ENCODE measurements at regions not wholly inside any gene's neighbourhood (a gene's known extent, or its start where the extent isn't known, plus 50 kb on each side); places are given as distances from the start of the nearest gene placed in this dataset.

DNA sequence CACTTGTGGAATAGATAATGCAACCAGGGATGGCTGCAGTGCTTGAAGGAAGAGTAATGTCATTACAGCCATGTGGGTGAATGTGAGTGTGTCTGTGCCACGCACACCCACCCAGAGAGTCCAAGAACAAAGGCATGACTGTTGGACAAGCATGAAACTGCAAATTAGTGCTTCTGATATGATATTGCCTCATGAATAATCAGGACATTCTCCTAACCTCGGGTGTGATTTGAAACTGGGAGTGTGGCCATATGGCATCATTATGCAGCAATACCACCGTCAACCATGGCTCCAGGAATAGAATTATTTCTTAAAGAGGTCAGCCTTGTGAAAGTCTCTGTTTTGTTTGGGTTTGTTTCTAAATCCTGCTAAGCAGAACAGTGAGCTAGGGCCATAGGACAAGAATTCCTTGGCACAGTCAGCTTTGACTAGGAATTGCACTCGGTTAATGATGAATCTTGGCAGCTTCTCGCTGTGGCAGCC lies 678.0 kb upstream of the RAB6C start:
- Mint-ChIP-seq H3K9me3 (no peaks in the 10 kb centered on the region), H3K27ac (no peak overlapping the region), H3K4me3 (no peak overlapping the region), H3K4me1 (ENCODE audit: low read depth) (no peaks in the 10 kb centered on the region), H3K36me3 (ENCODE audit: low read depth) (no peaks in the 10 kb centered on the region), H3K27me3 (ENCODE audit: insufficient read depth) (no peaks in the 10 kb centered on the region)
- DNase-seq (ENCODE audit: low spot score): no peak
- intact Hi-C loops (cut with micrococcal nuclease): no loop called here

DNA sequence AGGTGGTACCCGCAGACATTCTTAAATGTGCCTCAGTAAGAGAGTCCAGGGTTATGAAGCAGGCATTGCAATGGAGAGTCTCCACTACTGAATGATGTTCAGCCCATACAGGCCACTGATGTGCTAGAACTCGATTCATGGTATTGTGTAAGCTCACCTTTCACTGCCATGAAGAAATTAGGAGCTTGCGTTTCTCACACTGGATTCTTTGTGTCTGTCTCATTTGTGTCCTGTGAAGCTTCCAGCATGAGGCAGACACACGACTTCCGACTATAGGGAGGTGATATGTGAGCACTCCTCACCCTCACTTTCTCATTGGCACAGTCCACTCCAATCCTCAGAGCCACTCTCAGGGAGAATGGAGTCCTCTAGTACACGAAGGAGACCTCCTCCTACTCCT lies 677.4 kb upstream of the RAB6C start:
- intact Hi-C loops (cut with micrococcal nuclease): no loop called here
- Mint-ChIP-seq H3K27me3 (ENCODE audit: insufficient read depth) (no peaks in the 10 kb centered on the region), H3K4me3 (no peak overlapping the region), H3K9me3 (no peaks in the 10 kb centered on the region), H3K36me3 (ENCODE audit: low read depth) (no peaks in the 10 kb centered on the region), H3K27ac (no peak overlapping the region), H3K4me1 (ENCODE audit: low read depth) (no peaks in the 10 kb centered on the region)
- DNase-seq (ENCODE audit: low spot score): no peak

DNA sequence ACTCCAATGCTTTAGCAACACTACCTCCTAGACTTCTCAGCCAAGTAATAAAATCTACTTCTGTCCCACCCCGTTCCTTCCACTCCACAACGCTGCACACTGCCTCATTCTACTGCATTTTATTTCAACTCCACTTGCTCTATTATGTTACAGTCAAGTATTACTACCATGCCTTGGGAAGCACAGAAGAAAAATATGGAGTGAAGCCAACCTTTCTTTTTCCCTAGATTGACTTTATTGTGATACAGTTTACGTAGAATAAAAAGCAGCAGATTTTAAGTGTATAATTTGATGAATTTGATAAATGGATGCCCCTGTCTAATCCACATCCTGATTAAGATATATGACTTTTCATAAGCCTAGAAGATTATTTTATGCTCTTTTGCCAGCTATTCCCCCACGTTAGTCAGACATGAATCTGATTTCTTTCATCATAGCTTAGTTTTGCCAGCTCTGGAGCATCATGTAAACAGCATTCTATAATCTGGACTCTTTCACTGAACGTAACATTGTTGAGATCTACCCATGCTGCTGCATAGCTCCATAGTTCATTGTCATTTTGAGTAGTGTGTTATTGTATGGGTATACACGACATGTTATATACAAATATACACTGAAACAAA lies 676.8 kb upstream of the RAB6C start:
- no peak overlapping the region for H3K4me3 Mint-ChIP-seq
- no peak overlapping the region for H3K27ac Mint-ChIP-seq
- no peaks in the 10 kb centered on the region for H3K9me3 Mint-ChIP-seq
- H3K36me3 Mint-ChIP-seq (ENCODE audit: low read depth): no peaks in the 10 kb centered on the region
- intact Hi-C loops (cut with micrococcal nuclease): no loop called here
- no peaks in the 10 kb centered on the region for H3K4me1 Mint-ChIP-seq (ENCODE audit: low read depth)
- H3K27me3 Mint-ChIP-seq (ENCODE audit: insufficient read depth): no peaks in the 10 kb centered on the region
- DNase-seq (ENCODE audit: low spot score): no peak

DNA sequence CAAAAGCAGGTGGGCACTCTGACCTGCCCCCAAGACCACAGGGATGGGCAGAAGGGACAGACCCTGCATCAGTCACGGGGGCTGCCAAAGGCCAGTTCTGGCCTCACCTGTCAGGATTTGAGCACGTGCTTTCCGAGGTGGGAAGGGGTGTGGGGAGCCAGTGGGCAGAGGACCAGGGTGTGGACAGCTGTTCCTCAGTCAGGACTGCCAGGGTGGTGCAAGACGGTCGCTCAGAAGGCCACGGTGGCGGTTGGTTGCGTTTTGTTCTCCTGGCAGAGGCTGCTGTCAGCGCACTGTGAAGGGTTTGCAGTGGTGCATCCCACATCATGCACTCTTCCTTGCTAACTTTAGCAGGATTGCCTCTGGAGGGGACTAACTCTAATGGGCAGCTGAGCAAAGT lies 665.3 kb upstream of the RAB6C start:
- Mint-ChIP-seq H3K27ac (no peak overlapping the region), H3K9me3 (no peaks in the 10 kb centered on the region), H3K27me3 (ENCODE audit: insufficient read depth) (no peaks in the 10 kb centered on the region), H3K36me3 (ENCODE audit: low read depth) (no peaks in the 10 kb centered on the region), H3K4me1 (ENCODE audit: low read depth) (no peaks in the 10 kb centered on the region), H3K4me3 (no peak overlapping the region)
- intact Hi-C loops (cut with micrococcal nuclease): no loop called here
- no peak for DNase-seq (ENCODE audit: low spot score)

DNA sequence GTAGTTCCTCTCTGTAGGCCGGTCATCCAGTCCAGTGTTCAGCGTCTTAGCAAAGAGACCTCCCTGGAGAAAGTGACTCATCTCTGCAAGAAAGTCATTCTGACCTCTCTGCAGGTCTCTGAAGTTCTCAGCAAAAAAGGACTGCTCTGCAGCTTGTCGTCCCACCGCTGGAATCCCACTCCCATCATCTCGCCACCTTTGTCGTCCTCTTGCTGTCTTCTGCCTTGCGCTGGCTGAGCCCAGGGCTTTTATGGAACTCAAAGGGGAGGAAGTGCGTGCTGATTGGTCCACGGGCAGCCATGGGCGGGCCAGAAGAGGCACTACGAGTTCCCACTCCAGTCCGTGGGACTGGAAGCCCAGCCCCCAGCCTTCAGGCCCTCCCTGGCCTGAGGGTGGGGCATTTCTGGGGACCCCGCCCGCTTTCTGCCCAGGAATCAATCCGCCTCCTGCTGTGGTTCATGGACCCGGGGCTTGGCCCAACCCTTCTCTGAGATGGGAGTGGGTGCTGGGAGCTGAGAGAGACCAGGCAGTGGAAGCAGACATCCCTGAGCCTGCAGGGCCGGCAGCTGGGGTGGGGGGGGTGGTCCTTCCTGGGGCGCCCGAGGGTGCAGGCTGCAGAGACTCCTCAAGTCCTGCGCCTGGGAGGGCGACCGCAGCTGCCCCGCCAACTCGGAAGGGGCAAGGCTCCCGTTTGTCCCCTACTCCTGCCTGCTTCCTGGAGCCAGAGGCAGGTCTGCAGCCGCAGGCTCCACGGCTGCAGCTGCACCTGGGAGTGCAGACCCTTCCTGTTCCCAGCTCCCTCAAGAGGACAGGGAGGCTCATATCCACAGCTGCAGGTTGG lies 660.7 kb upstream of the RAB6C start:
- H3K27ac Mint-ChIP-seq: no peak overlapping the region
- intact Hi-C loops (cut with micrococcal nuclease): no loop called here
- no peak overlapping the region for H3K4me3 Mint-ChIP-seq
- no peaks in the 10 kb centered on the region for H3K4me1 Mint-ChIP-seq (ENCODE audit: low read depth)
- H3K9me3 Mint-ChIP-seq: no peaks in the 10 kb centered on the region
- no peaks in the 10 kb centered on the region for H3K27me3 Mint-ChIP-seq (ENCODE audit: insufficient read depth)
- H3K36me3 Mint-ChIP-seq (ENCODE audit: low read depth): no peaks in the 10 kb centered on the region
- DNase-seq (ENCODE audit: low spot score): no peak

DNA sequence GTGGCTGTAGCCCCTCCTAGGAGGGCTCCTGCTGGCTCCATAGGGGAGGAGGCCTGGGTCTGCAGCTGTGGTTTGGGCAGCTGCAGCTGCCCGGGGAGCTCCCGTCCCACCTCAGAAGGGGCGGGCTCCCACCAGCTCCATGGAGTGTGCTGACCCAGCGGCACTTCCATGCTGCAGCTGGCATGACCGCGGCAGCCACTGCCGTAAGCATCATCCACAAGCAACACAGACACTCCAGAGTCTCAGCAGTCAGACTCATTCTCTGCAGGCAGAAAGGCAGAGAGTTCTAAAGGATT lies 660.1 kb upstream of the RAB6C start:
- Mint-ChIP-seq H3K9me3 (no peaks in the 10 kb centered on the region), H3K36me3 (ENCODE audit: low read depth) (no peaks in the 10 kb centered on the region), H3K27me3 (ENCODE audit: insufficient read depth) (no peaks in the 10 kb centered on the region), H3K27ac (no peak overlapping the region), H3K4me3 (no peak overlapping the region), H3K4me1 (ENCODE audit: low read depth) (no peaks in the 10 kb centered on the region)
- intact Hi-C loops (cut with micrococcal nuclease): no loop called here
- no peak for DNase-seq (ENCODE audit: low spot score)

DNA sequence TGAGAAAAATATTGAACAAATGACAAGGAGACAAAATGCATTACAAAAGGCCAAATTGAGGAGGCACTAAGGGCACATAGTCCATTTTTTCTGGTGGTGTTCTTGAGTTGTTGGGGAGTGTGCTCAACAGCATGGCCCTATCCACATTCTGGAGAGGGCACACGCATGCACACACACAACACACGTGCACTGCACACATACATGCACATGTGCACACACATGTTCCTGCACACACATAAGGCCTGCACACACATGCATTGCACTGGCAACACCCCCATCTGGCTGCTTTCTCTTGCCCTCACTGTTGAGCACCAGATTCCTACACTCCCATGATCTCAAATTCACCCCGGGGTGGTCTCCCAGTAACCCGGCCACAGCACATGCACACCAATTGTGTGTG lies 659.2 kb upstream of the RAB6C start:
- DNase-seq (ENCODE audit: low spot score): no peak
- H3K4me1 Mint-ChIP-seq (ENCODE audit: low read depth): no peaks in the 10 kb centered on the region
- H3K27ac Mint-ChIP-seq: no peak overlapping the region
- intact Hi-C loops (cut with micrococcal nuclease): no loop called here
- H3K36me3 Mint-ChIP-seq (ENCODE audit: low read depth): no peaks in the 10 kb centered on the region
- H3K27me3 Mint-ChIP-seq (ENCODE audit: insufficient read depth): no peaks in the 10 kb centered on the region
- no peak overlapping the region for H3K4me3 Mint-ChIP-seq
- H3K9me3 Mint-ChIP-seq: no peaks in the 10 kb centered on the region

DNA sequence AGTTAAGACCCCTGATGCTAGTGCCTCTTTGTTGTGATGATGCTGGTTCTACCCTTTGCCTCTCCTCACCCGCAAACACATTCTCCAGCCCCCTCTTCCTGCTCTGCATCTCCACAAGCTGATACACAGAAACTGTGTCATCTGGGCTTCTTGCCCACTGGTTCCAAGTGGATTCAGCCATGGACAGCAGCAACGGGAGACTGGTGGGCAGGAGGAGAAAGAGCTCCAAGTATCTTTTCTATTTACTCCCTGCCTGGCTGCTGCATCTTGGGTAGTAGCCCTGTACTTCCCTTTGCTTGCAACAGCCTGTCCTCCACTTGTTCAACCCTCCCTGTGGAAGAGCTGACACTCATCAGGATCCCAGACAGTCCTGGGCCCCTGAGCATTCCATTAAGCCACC lies 655.1 kb upstream of the RAB6C start:
- H3K27ac Mint-ChIP-seq: no peak overlapping the region
- H3K4me3 Mint-ChIP-seq: no peak overlapping the region
- H3K9me3 Mint-ChIP-seq: no peaks in the 10 kb centered on the region
- intact Hi-C loops (cut with micrococcal nuclease): no loop called here
- no peaks in the 10 kb centered on the region for H3K4me1 Mint-ChIP-seq (ENCODE audit: low read depth)
- H3K36me3 Mint-ChIP-seq (ENCODE audit: low read depth): no peaks in the 10 kb centered on the region
- no peaks in the 10 kb centered on the region for H3K27me3 Mint-ChIP-seq (ENCODE audit: insufficient read depth)
- DNase-seq (ENCODE audit: low spot score): no peak

DNA sequence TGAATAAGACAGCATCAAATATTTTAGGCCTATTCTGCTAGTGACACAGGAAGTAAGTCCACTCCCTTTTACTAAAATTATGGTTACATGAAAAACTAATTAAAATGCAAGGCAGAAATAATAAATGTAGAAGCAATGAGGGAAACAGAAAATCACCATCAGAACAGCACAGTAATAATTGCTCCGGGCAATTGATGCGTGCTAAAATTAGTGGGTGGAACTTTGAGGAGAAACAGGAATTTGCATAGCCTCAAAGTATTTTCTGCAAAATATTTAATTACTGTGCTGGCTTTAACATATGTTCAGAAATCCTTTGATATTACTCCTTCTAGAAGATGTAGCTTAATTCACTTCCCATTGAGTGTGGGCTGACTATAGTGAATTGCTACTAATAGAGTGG lies 654.3 kb upstream of the RAB6C start:
- Mint-ChIP-seq H3K9me3 (no peaks in the 10 kb centered on the region), H3K4me1 (ENCODE audit: low read depth) (no peaks in the 10 kb centered on the region), H3K36me3 (ENCODE audit: low read depth) (no peaks in the 10 kb centered on the region), H3K27me3 (ENCODE audit: insufficient read depth) (no peaks in the 10 kb centered on the region), H3K4me3 (no peak overlapping the region), H3K27ac (no peak overlapping the region)
- intact Hi-C loops (cut with micrococcal nuclease): no loop called here
- DNase-seq (ENCODE audit: low spot score): no peak

DNA sequence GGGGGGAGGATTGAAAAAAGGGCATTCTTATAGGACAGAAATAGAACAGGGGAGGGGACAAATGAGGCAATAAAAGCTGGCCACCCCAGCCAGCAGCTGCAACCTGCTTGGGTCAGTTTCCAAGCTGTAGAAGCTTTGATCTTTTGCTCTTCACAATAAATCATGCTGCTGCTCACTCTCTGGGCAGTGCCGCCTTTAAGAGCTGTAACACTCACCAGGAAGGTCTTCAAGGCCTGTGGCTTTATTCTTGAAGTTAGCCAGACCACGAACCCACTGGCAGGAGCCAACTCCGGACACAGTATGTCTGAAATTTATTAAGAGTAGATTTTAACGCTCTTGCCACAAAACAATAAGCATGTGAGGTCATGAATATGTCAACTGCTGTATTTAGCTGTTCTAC lies 649.9 kb upstream of the RAB6C start:
- Mint-ChIP-seq H3K4me3 (no peak overlapping the region), H3K4me1 (ENCODE audit: low read depth) (no peaks in the 10 kb centered on the region), H3K27ac (no peak overlapping the region), H3K27me3 (ENCODE audit: insufficient read depth) (no peaks in the 10 kb centered on the region), H3K9me3 (no peaks in the 10 kb centered on the region), H3K36me3 (ENCODE audit: low read depth) (no peaks in the 10 kb centered on the region)
- DNase-seq (ENCODE audit: low spot score): no peak
- intact Hi-C loops (cut with micrococcal nuclease): no loop called here

DNA sequence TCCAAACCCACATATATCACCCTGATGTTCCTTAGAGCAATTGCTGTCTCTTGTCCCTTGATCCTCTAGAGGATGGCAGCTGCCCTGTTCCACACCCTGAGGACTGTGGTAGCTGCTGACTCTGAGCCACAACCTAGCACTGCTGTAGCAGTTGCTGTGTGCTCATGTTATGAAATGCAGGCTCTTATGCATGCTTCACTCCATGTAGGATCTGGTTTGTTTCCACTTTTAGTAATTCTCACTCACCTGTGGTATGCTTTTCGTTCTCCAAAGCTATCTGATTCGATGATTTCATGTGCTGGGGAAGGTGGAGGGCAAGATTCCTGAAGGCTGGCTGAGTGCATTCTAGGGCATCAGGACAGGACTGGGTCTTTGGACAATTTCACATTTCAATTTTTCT lies 649.0 kb upstream of the RAB6C start:
- no peak for DNase-seq (ENCODE audit: low spot score)
- Mint-ChIP-seq H3K4me1 (ENCODE audit: low read depth) (no peaks in the 10 kb centered on the region), H3K27me3 (ENCODE audit: insufficient read depth) (no peaks in the 10 kb centered on the region), H3K36me3 (ENCODE audit: low read depth) (no peaks in the 10 kb centered on the region), H3K9me3 (no peaks in the 10 kb centered on the region), H3K4me3 (no peak overlapping the region), H3K27ac (no peak overlapping the region)
- intact Hi-C loops (cut with micrococcal nuclease): no loop called here

DNA sequence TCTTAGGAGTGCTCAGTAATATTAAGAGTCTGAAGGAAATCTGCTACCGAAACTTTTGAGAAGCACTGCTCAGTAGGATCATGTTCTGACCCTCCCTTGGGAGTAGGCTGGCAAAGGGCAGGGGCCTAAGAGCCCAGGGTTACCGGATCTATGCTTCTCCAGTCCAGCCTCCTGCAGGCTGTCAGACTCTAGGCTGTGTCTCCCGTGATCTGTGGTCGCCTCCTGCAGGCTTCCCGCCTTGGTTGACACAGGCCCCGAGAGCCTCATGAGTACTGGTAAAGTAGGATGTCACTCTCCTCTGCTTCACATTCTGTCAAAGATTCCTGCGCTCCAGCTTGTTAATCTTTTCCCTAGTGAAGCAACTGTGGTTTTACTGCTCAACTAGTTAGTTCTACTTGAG lies 647.8 kb upstream of the RAB6C start:
- no peak overlapping the region for H3K4me3 Mint-ChIP-seq
- DNase-seq (ENCODE audit: low spot score): no peak
- no peak overlapping the region for H3K27ac Mint-ChIP-seq
- no peaks in the 10 kb centered on the region for H3K27me3 Mint-ChIP-seq (ENCODE audit: insufficient read depth)
- intact Hi-C loops (cut with micrococcal nuclease): no loop called here
- no peaks in the 10 kb centered on the region for H3K4me1 Mint-ChIP-seq (ENCODE audit: low read depth)
- H3K9me3 Mint-ChIP-seq: no peaks in the 10 kb centered on the region
- H3K36me3 Mint-ChIP-seq (ENCODE audit: low read depth): no peaks in the 10 kb centered on the region

DNA sequence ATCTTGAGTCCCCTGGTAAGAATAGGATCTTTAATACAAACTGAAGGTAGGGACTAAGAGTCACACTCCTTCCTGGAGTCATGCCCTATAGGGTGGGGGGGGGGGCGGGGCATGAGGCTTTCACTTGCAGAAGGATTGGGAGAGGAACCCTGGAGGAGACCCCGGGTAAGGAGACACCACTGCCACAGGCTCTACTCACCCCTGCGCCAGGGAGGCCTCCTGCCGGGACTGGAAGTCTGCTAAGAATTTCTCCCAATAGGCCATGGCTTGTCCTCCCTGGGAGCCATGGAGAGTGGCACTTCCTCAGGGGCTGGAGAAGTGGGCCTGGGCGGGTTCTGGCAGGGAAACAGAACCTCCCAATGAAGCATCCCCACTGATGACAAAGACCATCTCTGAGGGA lies 645.3 kb upstream of the RAB6C start:
- no peak overlapping the region for H3K4me3 Mint-ChIP-seq
- no peaks in the 10 kb centered on the region for H3K4me1 Mint-ChIP-seq (ENCODE audit: low read depth)
- H3K9me3 Mint-ChIP-seq: no peaks in the 10 kb centered on the region
- H3K36me3 Mint-ChIP-seq (ENCODE audit: low read depth): no peaks in the 10 kb centered on the region
- DNase-seq (ENCODE audit: low spot score): no peak
- intact Hi-C loops (cut with micrococcal nuclease): no loop called here
- H3K27me3 Mint-ChIP-seq (ENCODE audit: insufficient read depth): no peaks in the 10 kb centered on the region
- no peak overlapping the region for H3K27ac Mint-ChIP-seq

Data from activated T-helper 1 cell treated with anti-CD3 and anti-CD28 coated beads, Interleukin-12 subunit alpha, Interleukin-12 subunit beta, Interleukin-2, Interleukin-4 antibody, amounts not matched to agents 30 ng/mL and 10 ng/mL and 1 ng/mL, durations not matched to agents 14 hours and 24 hours and 36 hours (primary cell).